DMS114 treated with DMSO at 0.1 percent for 48 hours (cell line): ENCODE measurements at regions not wholly inside any gene's neighbourhood (a gene's known extent, or its start where the extent isn't known, plus 50 kb on each side); places are given as distances from the start of the nearest gene placed in this dataset.
"Not testable (repeated sequence)": the region's sequence is repeated elsewhere in the genome, so short reads cannot be mapped to it uniquely, and the experiment has no call there.

ENCODE experiments used
- DNase-seq: peaks from one replicate; lab custom pipeline; 2025; ENCODE audit not compliant: unreplicated experiment; lab: John Stamatoyannopoulos, UW

DNA sequence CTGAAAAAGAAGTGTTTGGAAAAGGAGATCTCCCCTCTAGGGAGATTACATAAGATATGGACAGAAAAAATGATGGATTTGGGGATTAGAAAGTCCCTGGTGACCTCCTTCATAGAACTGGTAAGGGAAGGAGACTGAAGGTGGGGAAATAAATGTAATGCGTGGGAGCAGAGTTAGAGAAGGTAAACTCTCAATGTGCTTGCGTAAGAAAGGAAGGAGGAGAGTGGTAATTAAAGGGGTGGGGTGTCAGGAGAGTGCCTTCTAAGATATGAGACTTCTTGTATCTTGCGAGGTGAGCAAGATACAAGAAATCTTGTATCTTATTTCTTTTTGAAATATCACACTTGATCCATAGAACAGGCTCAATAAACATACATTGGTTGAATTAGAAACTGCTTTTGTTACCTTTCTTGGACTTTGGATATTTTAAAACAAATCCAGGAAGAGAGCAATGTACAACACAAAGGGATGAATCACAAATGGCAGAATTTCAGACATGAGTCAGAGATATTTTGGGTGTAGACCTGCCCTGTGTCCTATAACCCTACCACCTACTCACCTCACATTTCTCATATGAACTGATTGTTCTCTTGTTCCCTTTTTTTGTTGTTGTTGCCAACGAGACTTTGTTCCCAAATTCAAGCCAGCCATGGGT lies 342.4 kb downstream of the INSIG2 start:
- DNase-seq, result no peak

DNA sequence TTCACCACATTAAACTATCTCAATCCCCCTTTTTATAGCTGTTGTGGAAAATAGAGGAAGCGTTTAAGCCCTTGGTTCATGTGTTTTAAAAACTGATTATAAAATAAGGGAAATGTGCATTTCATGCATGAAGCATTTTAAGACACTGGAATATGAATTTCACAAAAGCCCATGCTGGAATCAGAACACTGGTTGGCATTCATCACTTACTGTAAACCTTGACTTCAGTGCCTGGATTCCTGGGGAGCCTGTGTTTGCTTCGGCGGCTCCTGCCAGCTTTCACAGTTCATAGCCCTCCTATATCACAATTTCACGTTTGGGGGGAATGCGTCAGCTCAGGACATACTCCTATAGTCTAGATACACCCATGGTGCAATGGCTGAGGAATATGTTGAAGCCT lies 336.9 kb downstream of the INSIG2 start:
- no peak for DNase-seq

DNA sequence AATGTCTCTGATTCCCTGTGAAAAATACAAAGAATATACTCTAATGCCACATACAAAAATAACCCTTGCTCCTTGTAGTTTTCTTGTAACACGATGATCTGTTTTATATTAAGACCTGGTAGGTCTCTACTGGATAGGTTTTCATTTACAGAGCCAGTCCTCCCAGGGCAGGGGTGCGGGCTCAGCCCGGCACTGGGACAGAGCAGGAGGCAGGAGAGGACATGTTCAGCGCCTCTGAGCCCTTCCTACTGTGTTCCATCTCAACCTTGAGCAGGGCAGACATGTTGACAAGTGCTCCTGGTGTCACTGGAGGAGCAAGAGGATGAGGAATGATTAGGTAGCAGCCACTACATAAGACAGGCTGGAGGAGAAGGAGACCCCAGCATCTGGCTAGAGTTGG lies 335.5 kb downstream of the INSIG2 start:
- DNase-seq, result no peak

DNA sequence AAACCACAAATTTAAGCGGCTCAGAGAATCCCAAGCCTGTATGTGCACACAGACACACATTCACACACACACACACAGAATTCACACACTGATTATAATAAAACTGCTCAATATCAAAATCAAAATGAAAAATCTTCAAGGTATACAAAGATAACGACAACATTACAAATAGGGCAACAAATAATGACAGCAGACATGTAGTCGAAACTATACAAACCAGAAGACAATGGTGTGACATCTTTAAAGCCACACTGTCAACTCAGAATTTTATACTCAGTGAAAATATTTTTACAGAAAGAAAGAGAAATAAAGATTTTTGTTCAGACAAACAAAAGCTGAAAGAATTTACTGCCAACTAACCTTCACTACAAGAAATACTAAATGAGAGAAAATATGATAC lies 333.4 kb downstream of the INSIG2 start:
- DNase-seq, result no peak

DNA sequence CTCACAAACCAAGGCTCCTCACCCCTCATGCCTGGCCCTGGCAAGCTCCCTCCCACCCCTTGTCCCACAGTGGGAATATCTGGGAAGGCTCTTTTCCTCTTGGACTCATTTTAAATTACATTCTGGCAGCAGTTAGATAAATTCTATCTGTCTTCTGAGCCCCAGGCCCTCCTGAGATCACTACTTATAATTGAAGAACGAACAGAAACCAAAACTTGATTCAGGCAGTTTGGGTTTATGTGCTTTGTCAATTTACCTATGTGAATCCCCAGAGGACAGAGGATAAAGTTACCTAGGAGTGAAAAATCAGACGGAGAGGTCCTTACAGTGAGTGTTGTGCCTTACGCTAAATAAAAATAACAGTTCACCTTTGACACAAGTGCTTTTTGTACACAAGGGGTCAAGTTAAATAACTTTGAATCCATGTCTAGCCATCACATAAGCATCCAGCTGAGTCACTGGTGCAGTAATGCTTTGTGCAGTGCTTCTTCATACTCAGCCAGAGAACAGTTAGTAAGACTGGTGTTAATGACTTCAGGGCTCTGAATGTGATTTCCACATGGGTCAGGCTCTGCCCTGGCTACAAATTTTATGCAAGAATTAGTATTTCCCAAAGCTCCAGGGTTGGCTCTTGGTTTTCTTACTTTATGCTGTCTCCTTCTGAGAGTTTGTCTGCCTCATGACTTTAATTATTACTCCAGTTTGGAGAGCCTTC lies 329.3 kb downstream of the INSIG2 start:
- no peak for DNase-seq

DNA sequence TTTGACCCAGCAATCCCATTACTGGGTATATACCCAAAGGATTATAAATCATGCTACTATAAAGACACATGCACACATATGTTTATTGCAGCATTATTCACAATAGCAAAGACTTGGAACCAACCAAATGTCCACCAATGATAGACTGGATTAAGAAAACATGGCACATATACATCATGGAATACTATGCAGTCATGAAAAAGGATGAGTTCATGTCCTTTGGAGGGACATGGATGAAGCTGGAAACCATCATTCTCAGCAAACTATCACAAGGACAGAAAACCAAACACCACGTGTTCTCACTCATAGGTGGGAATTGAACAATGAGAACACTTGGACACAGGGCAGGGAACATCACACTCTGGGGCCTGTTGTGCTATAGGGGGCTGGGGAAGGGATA lies 326.9 kb downstream of the INSIG2 start:
- DNase-seq, result not testable (repeated sequence)

DNA sequence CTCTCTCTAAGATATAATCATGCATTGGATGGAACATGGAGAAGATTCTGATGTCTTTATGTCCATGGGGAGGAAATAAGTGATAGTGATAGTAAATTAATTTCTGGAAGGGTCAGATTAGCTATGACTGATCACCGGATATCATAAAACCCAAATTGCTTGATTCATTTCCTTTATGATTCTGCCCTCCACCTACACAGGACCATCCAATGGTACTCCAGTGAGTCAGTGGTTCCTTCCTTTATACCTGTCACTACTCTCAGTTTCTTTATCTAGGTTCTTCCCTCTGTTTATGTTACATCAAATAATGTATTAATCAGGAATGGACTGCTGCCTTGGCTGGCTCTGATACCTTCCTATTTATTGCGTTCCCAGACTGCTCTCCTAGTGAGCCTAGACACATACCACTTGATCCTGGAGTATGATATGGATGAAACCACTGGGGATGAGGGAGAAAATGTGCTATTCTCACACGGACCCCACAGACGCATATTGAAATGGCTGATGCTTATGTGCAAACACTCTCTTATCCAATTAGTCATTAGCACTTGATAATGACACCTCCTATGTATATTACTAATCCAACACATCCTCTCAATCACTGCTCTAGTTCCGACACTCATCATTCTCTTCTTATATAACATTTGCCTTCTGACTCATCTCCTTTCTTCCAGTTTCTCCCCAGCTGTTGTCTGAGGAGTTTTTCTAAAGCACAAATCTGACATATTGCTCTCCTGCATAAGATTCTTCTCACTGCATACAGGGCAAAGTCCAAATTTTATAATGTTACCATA lies 315.6 kb downstream of the INSIG2 start:
- DNase-seq, result no peak

DNA sequence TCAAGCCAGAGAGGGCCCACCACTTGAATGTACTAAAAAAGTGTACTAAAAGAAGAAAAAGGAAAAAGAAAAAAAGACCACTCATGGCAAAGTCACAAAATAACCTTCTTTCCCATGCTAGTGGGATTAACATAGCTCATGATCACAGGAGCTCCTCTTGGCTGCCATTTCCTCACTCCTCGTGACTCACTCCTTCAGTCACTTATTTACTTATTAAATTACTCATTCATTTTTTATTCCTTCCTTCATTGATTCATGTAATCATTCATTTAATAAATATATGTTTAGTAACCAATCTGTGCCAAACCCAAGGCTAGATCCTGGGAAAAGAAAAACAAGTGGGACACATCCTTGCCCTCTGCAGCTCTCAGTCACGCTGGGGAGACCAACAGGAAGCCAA lies 300.5 kb downstream of the INSIG2 start:
- DNase-seq, result no peak

DNA sequence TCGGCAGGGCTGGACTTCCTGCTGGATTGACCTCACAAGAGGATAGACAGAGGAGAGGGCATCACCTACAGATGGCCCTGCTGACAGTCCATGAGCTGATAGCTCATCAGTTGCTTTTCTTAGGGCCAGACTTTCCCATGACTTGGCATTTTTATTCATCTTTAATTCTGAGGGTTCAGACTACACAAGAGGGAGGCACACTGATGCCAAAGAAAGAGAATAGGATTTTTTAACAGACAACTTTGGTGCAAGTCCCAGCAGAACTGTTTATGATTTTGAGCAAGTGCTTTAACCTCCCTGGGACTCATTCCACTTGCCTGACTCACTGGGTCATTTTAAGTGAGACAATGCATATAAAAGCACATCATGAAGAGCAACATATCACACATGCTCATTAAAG lies 299.2 kb downstream of the INSIG2 start:
- DNase-seq, result no peak

DNA sequence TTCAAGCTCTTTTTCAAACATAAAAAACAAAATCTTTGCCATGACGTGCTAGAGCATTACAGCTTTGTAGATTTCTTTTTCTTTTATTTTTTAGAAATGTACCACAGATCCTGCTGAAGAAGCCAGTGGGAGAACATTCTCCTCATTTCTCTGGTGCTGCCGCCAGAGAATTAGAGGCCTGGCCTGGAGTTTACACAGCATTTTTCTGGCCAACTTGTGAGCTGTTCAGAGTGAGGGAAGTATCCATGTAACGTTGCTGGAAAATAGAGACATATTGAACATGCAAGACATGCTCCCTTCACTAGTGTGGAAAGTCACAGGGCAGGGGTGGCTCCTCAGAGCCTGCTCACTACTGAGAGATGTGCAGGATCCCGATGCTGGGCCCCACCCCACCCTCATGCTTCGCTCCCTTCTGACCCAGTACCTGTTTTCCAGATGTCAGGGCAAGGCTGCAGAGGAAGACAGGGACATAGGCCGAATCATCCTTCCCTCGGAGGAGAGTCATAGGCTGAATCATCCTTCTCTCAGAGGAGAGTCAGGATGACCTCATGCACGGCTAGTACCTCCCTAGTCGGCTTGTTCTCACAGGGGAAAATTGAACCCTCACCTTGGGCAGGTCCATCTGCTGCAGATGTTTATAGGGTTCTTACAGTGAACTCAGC lies 298.5 kb downstream of the INSIG2 start:
- DNase-seq, result no peak

DNA sequence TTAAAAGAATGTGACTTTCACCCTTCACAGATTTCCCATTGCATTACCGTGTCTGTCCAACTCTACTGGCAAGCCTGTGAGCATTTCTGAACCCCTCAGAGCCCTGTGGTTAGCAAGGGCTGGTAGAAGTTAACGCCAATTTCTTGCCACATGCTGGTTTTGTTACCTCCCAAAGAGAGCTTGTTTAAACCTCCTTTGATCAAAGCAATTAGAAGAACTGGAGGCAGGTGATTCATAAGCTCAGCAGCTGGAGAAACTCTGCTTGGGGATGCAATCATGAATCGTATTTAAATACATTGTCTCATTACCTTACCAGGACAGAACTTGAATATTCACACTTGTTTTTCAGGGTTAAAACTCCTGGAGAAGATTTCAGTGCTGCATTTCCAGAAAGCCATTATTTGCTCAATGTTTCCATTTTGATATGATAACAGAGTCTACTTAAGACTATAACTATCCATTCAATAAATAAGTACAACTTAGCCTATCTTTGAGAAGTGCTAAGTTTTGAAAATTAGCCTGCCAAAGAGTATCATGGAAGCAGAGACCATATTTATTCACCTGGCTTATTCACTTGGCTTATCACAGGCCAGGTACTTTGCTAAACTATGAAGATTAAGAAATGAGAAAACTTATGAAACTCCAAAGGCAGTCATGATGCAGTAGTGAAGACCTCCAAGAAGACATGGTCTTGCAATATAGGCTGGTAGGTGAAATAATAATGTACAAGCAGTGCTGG lies 292.8 kb downstream of the INSIG2 start:
- no peak for DNase-seq

DNA sequence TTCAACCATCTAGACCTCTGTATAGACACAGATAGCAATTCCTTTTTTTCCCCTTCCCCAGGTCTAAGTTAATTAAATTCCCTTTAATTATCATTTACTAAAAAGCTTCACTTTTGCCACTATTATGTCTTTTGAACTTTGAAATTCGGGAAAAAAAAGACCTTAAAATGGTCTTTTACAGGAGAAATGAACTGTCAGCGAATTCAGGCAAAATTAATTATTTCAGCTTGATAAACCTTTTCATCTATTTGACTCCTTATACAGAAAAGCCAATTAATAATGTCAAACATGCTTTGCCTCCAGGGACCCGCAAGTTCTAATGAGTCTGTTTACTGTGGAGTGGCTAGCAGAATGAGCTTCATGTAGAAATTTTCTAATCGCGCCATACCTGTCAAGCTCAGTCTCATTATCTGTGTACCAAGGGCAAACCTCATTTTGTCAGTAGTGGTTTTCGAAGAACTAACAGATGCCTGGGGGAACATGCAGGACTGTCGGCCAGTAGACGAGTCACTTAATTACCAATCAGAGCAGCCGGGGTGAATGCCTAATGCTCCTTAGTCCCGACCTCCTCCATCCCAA lies 287.7 kb downstream of the INSIG2 start:
- no peak for DNase-seq

DNA sequence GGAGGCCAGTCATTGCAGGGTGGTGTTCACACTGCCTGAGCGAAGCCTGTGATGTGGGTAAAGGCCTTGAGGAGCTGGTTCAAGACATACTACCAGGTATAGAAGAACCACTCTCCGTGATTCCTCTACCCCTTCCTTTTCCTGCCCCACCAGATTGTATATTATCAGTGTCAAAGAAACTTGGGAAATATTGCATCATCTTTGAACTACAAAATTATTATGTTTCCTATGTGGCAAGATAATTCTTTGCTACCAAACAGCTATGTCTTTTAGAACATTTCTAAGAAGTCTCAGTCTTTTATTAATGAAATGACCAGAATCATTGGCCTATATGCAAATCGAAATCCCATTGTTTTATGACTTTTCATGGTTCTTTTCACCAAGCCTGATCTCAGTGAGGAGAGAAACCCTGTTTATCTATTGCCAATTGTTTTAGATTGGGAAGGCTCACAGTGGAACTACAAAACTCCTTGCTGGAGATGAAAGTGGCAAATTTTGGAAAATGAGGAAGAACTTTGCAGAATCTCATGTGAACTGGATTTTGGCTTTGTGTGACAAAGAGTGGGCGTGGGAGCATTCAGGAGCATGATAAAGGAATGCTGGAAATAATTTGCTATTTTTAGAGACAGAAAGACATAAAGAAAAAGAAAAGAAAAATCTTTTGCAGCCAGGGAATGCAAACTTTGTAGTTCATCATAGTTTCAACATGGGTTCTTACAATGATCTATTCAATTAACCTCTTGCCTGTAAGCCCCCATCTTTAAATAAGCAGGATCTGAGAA lies 286.9 kb downstream of the INSIG2 start:
- no peak for DNase-seq

DNA sequence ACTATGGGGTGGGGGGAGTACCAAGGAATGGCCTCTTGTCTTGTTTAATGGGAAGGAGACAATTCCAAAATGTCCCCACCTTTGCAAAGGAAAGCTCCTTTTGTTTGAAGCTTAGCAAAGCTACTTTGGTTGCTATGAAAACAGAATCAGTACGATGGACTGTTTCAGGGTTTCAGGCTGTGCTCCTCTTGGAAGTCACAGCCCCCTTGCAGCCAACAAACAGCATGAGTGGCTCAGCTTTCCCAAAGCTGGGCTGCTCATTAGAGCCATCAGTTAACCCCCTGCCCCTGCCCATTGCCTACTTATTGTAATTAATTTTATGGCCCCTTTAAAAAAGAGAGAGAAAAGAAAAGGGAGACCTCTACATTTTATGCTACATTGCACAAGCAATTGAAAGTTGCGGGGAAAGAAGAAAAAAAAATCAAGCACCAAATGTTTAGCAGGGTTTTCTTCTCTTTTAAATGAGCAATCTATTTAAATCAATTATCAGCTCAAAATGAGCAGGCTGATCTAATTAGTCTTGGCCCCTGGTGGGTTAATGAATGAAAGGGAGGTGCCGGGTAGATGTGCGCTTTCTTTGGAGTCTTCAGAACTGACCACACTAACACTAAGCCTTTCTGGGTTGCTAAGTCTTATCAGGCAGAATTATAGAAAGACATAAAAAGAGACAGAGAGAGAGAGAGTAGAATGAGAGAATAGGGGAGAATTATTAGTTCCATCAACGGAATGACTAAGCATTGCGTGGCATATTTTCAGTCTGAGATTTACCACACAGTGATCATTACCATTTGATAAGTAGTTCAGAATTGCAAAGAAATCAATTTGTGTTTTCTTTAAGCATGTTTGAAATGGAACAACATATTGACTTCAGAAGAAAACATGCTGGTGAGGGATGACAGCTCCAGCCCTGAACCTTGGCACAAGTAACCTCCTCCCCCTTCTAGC lies 284.9 kb downstream of the INSIG2 start:
- no peak for DNase-seq

DNA sequence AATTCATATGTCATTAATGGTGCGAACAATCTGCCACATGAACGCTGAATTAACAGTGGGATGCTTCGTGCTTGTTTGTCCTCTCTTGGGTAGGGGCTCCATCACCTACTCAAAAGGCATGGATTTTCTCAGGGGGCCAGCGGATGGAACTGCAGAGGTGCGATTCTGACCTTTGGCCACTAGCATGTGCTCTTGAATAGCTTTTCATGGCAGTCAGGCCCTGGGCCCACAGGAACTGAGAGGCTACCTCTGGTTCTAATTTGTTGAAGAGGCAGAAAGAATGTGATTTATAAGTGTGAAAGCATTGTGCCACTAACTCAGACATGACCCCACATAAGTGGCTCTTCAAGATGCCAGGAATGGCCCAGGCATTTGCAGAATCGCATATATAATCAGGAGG lies 283.2 kb downstream of the INSIG2 start:
- no peak for DNase-seq

DNA sequence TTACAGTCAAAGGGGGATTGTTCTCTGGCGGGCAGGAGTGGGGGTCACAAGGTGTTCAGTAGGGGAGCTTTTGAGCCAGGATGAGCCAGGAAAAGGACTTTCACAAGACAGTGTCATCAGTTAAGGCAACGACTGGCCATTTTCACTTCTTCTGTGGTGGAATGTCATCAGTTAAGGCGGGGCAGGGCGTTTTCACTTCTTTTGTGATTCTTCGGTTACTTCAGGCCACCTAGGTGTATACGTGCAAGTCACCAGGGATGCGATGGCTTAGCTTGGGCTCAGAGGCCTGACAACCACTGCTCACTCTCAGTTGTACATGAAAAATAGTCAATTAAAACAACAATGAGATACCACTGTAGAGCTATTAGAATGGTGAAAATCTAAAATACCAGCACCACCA lies 281.2 kb downstream of the INSIG2 start:
- not testable (repeated sequence) for DNase-seq

DNA sequence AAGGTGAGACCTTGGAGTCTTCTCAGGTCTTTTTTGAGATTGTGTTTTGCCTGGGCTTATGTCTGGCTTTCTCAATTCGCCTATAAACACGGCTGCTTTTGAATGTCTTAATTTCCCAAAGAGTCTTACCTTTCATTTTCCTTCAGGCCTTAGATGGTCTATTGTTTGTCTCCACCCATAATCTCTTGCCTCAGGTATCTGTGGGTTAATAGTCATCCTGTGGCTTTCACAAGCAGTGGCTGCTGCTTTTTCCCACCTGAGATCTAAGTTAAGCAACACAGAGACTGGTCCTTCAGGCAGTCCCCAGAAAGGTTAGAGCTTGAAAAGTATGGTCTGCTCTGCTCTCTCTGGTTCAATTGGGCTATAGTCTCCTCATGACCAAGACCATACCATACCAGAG lies 275.3 kb downstream of the INSIG2 start:
- no peak for DNase-seq

DNA sequence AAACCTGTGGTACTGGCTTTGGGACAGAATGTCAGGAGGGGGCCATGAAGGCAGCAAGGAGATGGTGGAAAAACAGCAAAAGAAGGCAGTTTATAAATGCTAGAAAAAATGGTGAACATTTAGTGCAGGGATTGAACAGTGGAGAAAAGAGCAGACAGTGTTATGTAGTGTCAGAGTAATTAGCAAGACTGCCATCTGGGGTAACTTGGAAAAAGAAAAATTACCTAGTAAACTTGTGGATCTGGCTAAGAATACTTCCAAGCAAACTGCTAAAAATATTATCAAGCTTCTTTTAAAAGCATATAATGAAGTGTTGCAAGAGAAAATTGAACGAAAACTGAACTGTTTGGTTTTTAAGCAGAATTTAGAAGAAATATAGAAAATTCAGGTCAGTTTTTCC lies 267.8 kb downstream of the INSIG2 start:
- no peak for DNase-seq

DNA sequence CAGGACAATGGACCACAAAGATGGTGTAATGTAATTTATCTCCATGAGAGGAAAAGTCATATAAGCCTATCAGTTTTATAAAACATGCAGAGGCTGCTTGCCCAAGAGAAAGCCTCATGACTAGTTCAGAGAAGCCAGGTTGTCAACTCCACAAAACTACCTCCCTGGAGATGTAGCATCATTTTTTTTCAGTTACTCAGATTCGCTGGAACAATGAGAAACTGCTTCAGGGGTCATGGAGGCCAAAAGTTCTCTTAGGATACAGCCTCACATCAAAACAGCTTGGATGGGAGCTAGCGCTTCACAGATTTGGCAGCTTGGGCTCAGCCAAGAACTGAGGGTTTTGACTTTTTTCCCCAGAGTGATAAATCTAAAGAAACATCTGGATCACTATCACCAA lies 263.5 kb downstream of the INSIG2 start:
- no peak for DNase-seq
